HG02852 (cell line): ENCODE measurements at regions not wholly inside any gene's neighbourhood (a gene's known extent, or its start where the extent isn't known, plus 50 kb on each side); places are given as distances from the start of the nearest gene placed in this dataset.

Source experiments
- ATAC-seq: cut with Tn5 transposase; IDR thresholded peaks from one replicate; pipeline ENCODE4 v1.9.1; 2021; ENCODE audit warnings: mild to moderate bottlenecking, moderate library complexity; ENCODE audit not compliant: unreplicated experiment

- ATAC-seq = no peak
These were observed 290.6 kb upstream of the GHITM start for GRCh38 chr10:83848677-83849076.

GRCh38 chr10:83849150-83849549 lies 290.2 kb upstream of the GHITM start:
- ATAC-seq = no peak

- ATAC-seq = no peak
These were observed 287.2 kb upstream of the GHITM start for GRCh38 chr10:83852146-83852545.

- ATAC-seq = no peak
These were observed 276.6 kb upstream of the GHITM start for GRCh38 chr10:83862723-83863122.

- no peak for ATAC-seq
These were observed 275.9 kb upstream of the GHITM start for GRCh38 chr10:83863283-83863966.

- ATAC-seq = no peak
These were observed 269.4 kb upstream of the GHITM start for GRCh38 chr10:83869898-83870297.

- peak; percentile 97 for ATAC-seq
These were observed 267.9 kb upstream of the GHITM start for GRCh38 chr10:83871187-83872081.

- ATAC-seq = no peak
These were observed 259.0 kb upstream of the GHITM start for GRCh38 chr10:83880252-83880791.

GRCh38 chr10:83881661-83882060 lies 257.6 kb upstream of the GHITM start:
- ATAC-seq = no peak

- ATAC-seq = no peak
These were observed 252.4 kb upstream of the GHITM start for GRCh38 chr10:83886871-83887270.

GRCh38 chr10:83892737-83893136 lies 246.6 kb upstream of the GHITM start:
- no peak for ATAC-seq

GRCh38 chr10:83896219-83896618 lies 243.1 kb upstream of the GHITM start:
- no peak for ATAC-seq

- no peak for ATAC-seq
These were observed 241.7 kb upstream of the GHITM start for GRCh38 chr10:83897626-83898025.

- no peak for ATAC-seq
These were observed 230.8 kb upstream of the GHITM start for GRCh38 chr10:83908506-83908905.

- no peak for ATAC-seq
These were observed 230.3 kb upstream of the GHITM start for GRCh38 chr10:83909001-83909400.

GRCh38 chr10:83915801-83916200 lies 223.5 kb upstream of the GHITM start:
- ATAC-seq = no peak

- peak; percentile 97 for ATAC-seq
These were observed 221.5 kb upstream of the GHITM start for GRCh38 chr10:83917537-83918506.

GRCh38 chr10:83919187-83919586 lies 220.1 kb upstream of the GHITM start:
- ATAC-seq = no peak

GRCh38 chr10:83921984-83922860 lies 217.1 kb upstream of the GHITM start:
- no peak for ATAC-seq

- ATAC-seq = no peak
These were observed 214.2 kb upstream of the GHITM start for GRCh38 chr10:83925133-83925532.
